ENCODE measurements at regions not wholly inside any gene's neighbourhood (a gene's known extent, or its start where the extent isn't known, plus 50 kb on each side); places are given as distances from the start of the nearest gene placed in this dataset.

DNA sequence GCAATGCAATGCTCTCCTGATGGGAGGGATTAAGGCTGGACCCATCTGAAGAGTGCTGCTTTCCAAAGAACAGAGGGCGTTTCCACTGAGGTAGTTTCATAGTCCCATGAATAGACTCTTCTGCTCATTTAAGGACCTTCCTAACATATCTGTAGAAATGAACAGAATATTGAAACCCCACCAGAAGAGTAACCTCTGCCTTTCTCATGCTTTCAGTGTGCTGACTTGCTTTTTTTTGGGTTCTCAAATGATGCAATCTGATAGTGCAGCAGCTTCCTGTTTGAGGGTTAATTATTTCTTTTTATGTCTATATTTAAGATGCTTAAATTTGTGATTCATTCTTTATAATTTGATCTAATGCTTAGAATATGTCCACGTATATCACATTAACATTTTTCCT lies 82.2 kb downstream of the GATA3 start:
- FAIRE-seq, result no peak
- dilution Hi-C loops (cut with MboI; ENCODE audit: extremely low pct_ligation_motif_present, low sequenced_read_pairs), result no loop called here
- no peak overlapping the region for H3K27ac ChIP-seq (ENCODE audit: control insufficient read depth, insufficient read depth, low read length)
- H3K4me1 ChIP-seq (ENCODE audit: control insufficient read depth, extremely low read depth, insufficient read depth, low read length), result peaks cover 10% of the 10 kb centered on the region
- H3K79me2 ChIP-seq (ENCODE audit: control insufficient read depth, insufficient read depth, low read length), result no peaks in the 10 kb centered on the region
- H2AFZ ChIP-seq (ENCODE audit: control insufficient read depth, low read length), result no peak overlapping the region
- TF ChIP-seq, protein P1, sequence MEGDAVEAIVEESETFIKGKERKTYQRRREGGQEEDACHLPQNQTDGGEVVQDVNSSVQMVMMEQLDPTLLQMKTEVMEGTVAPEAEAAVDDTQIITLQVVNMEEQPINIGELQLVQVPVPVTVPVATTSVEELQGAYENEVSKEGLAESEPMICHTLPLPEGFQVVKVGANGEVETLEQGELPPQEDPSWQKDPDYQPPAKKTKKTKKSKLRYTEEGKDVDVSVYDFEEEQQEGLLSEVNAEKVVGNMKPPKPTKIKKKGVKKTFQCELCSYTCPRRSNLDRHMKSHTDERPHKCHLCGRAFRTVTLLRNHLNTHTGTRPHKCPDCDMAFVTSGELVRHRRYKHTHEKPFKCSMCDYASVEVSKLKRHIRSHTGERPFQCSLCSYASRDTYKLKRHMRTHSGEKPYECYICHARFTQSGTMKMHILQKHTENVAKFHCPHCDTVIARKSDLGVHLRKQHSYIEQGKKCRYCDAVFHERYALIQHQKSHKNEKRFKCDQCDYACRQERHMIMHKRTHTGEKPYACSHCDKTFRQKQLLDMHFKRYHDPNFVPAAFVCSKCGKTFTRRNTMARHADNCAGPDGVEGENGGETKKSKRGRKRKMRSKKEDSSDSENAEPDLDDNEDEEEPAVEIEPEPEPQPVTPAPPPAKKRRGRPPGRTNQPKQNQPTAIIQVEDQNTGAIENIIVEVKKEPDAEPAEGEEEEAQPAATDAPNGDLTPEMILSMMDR (optimal IDR thresholded peaks at IDR 0.05 in 1 of 3, IDR thresholded peaks at IDR 0.05 in 1 of 3, conservative IDR thresholded peaks at IDR 0.05 in 1 of 3; ENCODE audit: extremely low read depth in 1 of 3, insufficient read depth in 2 of 3, low read length in 3 of 3), result no peak
- no peak for TF ChIP-seq EZH2 (IDR thresholded peaks at IDR 0.05; ENCODE audit: low read length)
- H3K36me3 ChIP-seq (ENCODE audit: control insufficient read depth in 2 of 2, extremely low read depth in 1 of 2, insufficient read depth in 2 of 2, low read length in 2 of 2), result no peaks in the 10 kb centered on the region
- no peak overlapping the region for H3K4me3 ChIP-seq (ENCODE audit: control insufficient read depth in 2 of 3, extremely low read depth in 1 of 3, insufficient read depth in 2 of 3, low read depth in 1 of 3, low read length in 3 of 3)
- H3K9me3 ChIP-seq (ENCODE audit: control insufficient read depth, low read depth, low read length), result no peaks in the 10 kb centered on the region
- no peaks in the 10 kb centered on the region for H4K20me1 ChIP-seq (ENCODE audit: control insufficient read depth, extremely low read depth, insufficient read depth, low read length)
- H3K27me3 ChIP-seq (ENCODE audit: control insufficient read depth, extremely low read depth, insufficient read depth, low read length), result no peaks in the 10 kb centered on the region
- DNase-seq (ENCODE audit: low read depth, low spot score), result no peak
- H3K9ac ChIP-seq (ENCODE audit: control insufficient read depth, extremely low read depth, insufficient read depth, low read length), result no peak overlapping the region
- H3K9me1 ChIP-seq (ENCODE audit: control insufficient read depth, extremely low read depth, insufficient read depth, low read length), result no peaks in the 10 kb centered on the region
- H3K4me2 ChIP-seq (ENCODE audit: control insufficient read depth, extremely low read depth, insufficient read depth, low read depth, low read length), result no peak overlapping the region

DNA sequence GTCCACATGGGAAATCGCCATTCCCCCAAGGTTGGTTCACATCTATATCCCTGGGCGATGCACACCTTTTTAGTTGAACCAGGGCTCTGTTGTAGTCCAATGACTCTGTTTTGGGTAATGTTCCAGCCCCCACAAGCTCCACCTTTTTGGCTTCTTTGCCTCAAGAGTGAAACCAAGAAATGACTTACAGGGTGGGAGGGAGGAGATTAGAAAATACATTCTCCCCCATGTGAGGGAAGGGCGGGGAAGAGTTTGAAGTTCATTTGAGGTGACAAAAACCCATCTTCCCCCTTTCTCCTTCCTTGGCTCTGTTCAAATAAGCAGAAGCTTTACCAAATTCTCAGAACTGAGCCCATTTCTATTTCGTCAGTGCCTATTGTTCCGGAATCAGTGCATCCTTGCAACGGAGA lies 82.8 kb downstream of the GATA3 start:
- no peak for FAIRE-seq
- no peaks in the 10 kb centered on the region for H3K9me1 ChIP-seq (ENCODE audit: control insufficient read depth, extremely low read depth, insufficient read depth, low read length)

More for the DNA sequence above, 82.8 kb downstream of the GATA3 start:
- Histone ChIP-seq H3K4me3 (ENCODE audit: control insufficient read depth in 2 of 3, extremely low read depth in 1 of 3, insufficient read depth in 2 of 3, low read depth in 1 of 3, low read length in 3 of 3) (no peak overlapping the region), H3K27ac (ENCODE audit: control insufficient read depth, insufficient read depth, low read length) (no peak overlapping the region), H3K4me2 (ENCODE audit: control insufficient read depth, extremely low read depth, insufficient read depth, low read depth, low read length) (no peak overlapping the region), H3K4me1 (ENCODE audit: control insufficient read depth, extremely low read depth, insufficient read depth, low read length) (peaks cover 8% of the 10 kb centered on the region), H3K27me3 (ENCODE audit: control insufficient read depth, extremely low read depth, insufficient read depth, low read length) (no peaks in the 10 kb centered on the region), H3K9ac (ENCODE audit: control insufficient read depth, extremely low read depth, insufficient read depth, low read length) (no peak overlapping the region), H3K79me2 (ENCODE audit: control insufficient read depth, insufficient read depth, low read length) (no peaks in the 10 kb centered on the region), H3K36me3 (ENCODE audit: control insufficient read depth in 2 of 2, extremely low read depth in 1 of 2, insufficient read depth in 2 of 2, low read length in 2 of 2) (no peaks in the 10 kb centered on the region), H2AFZ (ENCODE audit: control insufficient read depth, low read length) (no peak overlapping the region), H3K9me3 (ENCODE audit: control insufficient read depth, low read depth, low read length) (no peaks in the 10 kb centered on the region), H4K20me1 (ENCODE audit: control insufficient read depth, extremely low read depth, insufficient read depth, low read length) (no peaks in the 10 kb centered on the region)
- no peak for DNase-seq (ENCODE audit: low read depth, low spot score)
- dilution Hi-C loops (cut with MboI; ENCODE audit: extremely low pct_ligation_motif_present, low sequenced_read_pairs), result no loop called here
- TF ChIP-seq, protein P1 (optimal IDR thresholded peaks at IDR 0.05 in 1 of 3, IDR thresholded peaks at IDR 0.05 in 1 of 3, conservative IDR thresholded peaks at IDR 0.05 in 1 of 3; ENCODE audit: extremely low read depth in 1 of 3, insufficient read depth in 2 of 3, low read length in 3 of 3), result no peak
- no peak for TF ChIP-seq EZH2 (IDR thresholded peaks at IDR 0.05; ENCODE audit: low read length)
